Smooth muscle cell (in vitro differentiated cells): ENCODE measurements at regions not wholly inside any gene's neighbourhood (a gene's known extent, or its start where the extent isn't known, plus 50 kb on each side); places are given as distances from the start of the nearest gene placed in this dataset.

Source experiments
- DNase-seq: peaks from one replicate; lab custom pipeline; 2025; ENCODE audit not compliant: unreplicated experiment; lab: John Stamatoyannopoulos, UW
- H2AFZ ChIP-seq: fragments of 200-600 bp; sonication (generic); 2 replicates; pipeline ENCODE4 v1.6.0; 2016; ENCODE audit warnings: antibody characterized with exemption, low read depth, mild to moderate bottlenecking
- H3F3A ChIP-seq: fragments of 200-600 bp; sonication (generic); 2 replicates; pipeline ENCODE4 v1.6.0; 2017; ENCODE audit warnings: antibody characterized with exemption, low read depth
- H3K27ac ChIP-seq: fragments of 200-600 bp; sonication (generic); 2 replicates; pipeline ENCODE4 v1.5.1; 2016; ENCODE audit warnings: low read depth, mild to moderate bottlenecking
- H3K27me3 ChIP-seq: fragments of 200-600 bp; sonication (generic); 2 replicates; pipeline ENCODE4 v1.6.1; 2016; ENCODE audit warnings: low read depth, mild to moderate bottlenecking
- H3K36me3 ChIP-seq: fragments of 200-600 bp; sonication (generic); 2 replicates; pipeline ENCODE4 v1.5.1; 2016; ENCODE audit warnings: low read depth
- H3K4me1 ChIP-seq: fragments of 200-600 bp; sonication (generic); 2 replicates; pipeline ENCODE4 v1.5.1; 2016; ENCODE audit warnings: low read depth
- H3K4me2 ChIP-seq: fragments of 200-600 bp; sonication (generic); 2 replicates; pipeline ENCODE4 v1.6.0; 2016; ENCODE audit warnings: mild to moderate bottlenecking
- H3K4me3 ChIP-seq: fragments of 200-600 bp; sonication (generic); 2 replicates; pipeline ENCODE4 v1.5.1; 2016; ENCODE audit warnings: mild to moderate bottlenecking
- H3K79me2 ChIP-seq: fragments of 200-600 bp; sonication (generic); 2 replicates; pipeline ENCODE4 v1.6.0; 2016; ENCODE audit warnings: low read depth, mild to moderate bottlenecking
- H3K9ac ChIP-seq: fragments of 200-600 bp; sonication (generic); 2 replicates; pipeline ENCODE4 v1.6.0; 2016; ENCODE audit warnings: low read depth
- H3K9me3 ChIP-seq: fragments of 200-600 bp; sonication (generic); replicated peaks from 2 replicates; pipeline ENCODE4 v1.5.1; 2016; ENCODE audit warnings: low read depth
- H4K20me1 ChIP-seq: fragments of 200-600 bp; sonication (generic); 2 replicates; pipeline ENCODE4 v1.6.0; 2016; ENCODE audit warnings: low read depth
- WGBS: methylation state at CpG from one replicate; pipeline ENCODE4 v1.1.7; 2016; ENCODE audit warnings: low lambda C conversion rate; 5-methylcytosine and 5-hydroxymethylcytosine counted together
- TF ChIP-seq, protein P1 (sequence below): fragments of 200-600 bp; sonication (generic); IDR thresholded peaks from 2 replicates; pipeline ENCODE4 v1.5.1; 2017; ENCODE audit warnings: borderline replicate concordance, mild to moderate bottlenecking, antibody characterized with exemption; ENCODE audit not compliant: insufficient read depth, poor library complexity, severe bottlenecking

- DNase-seq, result no peak
- H4K20me1 ChIP-seq, result no peaks in the 10 kb centered on the region
- no peak overlapping the region for H3K9ac ChIP-seq
- H3K9me3 ChIP-seq, result peaks cover 5% of the 10 kb centered on the region
- no peaks in the 10 kb centered on the region for H3K27me3 ChIP-seq
- no peaks in the 10 kb centered on the region for H3K4me1 ChIP-seq
- H3F3A ChIP-seq, result no peaks in the 10 kb centered on the region
- no peaks in the 10 kb centered on the region for H3K36me3 ChIP-seq
- no peak overlapping the region for H3K27ac ChIP-seq
- H3K4me3 ChIP-seq, result no peak overlapping the region
- H3K79me2 ChIP-seq, result no peaks in the 10 kb centered on the region
- no peak overlapping the region for H2AFZ ChIP-seq
- no peak overlapping the region for H3K4me2 ChIP-seq
- TF ChIP-seq, protein P1, sequence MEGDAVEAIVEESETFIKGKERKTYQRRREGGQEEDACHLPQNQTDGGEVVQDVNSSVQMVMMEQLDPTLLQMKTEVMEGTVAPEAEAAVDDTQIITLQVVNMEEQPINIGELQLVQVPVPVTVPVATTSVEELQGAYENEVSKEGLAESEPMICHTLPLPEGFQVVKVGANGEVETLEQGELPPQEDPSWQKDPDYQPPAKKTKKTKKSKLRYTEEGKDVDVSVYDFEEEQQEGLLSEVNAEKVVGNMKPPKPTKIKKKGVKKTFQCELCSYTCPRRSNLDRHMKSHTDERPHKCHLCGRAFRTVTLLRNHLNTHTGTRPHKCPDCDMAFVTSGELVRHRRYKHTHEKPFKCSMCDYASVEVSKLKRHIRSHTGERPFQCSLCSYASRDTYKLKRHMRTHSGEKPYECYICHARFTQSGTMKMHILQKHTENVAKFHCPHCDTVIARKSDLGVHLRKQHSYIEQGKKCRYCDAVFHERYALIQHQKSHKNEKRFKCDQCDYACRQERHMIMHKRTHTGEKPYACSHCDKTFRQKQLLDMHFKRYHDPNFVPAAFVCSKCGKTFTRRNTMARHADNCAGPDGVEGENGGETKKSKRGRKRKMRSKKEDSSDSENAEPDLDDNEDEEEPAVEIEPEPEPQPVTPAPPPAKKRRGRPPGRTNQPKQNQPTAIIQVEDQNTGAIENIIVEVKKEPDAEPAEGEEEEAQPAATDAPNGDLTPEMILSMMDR, result no peak
Measured at GRCh38 chr3:27869152-27869551, 147.0 kb upstream of the EOMES start.

- Histone ChIP-seq H3F3A (no peaks in the 10 kb centered on the region), H3K4me3 (no peak overlapping the region), H2AFZ (no peak overlapping the region), H3K9ac (no peak overlapping the region), H3K36me3 (no peaks in the 10 kb centered on the region), H3K4me1 (no peaks in the 10 kb centered on the region), H3K4me2 (no peak overlapping the region), H3K79me2 (no peaks in the 10 kb centered on the region), H4K20me1 (no peaks in the 10 kb centered on the region), H3K27ac (no peak overlapping the region), H3K9me3 (no peaks in the 10 kb centered on the region), H3K27me3 (peaks cover 5% of the 10 kb centered on the region)
- TF ChIP-seq, protein P1, result no peak
- no peak for DNase-seq
- WGBS, result 88% methylated on average over 7 of the region's 7 CpGs
Measured at GRCh38 chr3:27877061-27878013, 155.2 kb upstream of the EOMES start.

DNA sequence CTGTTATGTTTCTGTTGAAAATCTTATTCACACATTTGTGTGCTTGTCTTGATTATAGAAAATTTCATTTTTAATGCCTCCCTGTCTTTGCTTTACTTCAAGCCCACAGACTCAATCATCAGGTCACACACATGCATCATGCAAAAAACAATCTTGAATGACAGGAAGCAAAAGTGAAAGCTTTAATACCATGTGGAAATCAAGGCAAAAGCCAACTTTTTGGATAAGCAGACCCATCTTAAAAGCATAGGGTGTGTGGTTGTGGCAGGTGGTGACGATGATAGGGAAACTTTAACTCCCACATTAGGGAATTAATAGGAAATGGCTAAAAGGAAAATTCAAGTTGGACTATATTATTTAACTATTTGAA is 155.9 kb upstream of the EOMES start:
- 87% methylated on average over 1 of the region's 1 CpG for WGBS
- no peak overlapping the region for H2AFZ ChIP-seq
- no peak for DNase-seq
- H3F3A ChIP-seq, result no peaks in the 10 kb centered on the region
- H3K4me2 ChIP-seq, result no peak overlapping the region
- no peaks in the 10 kb centered on the region for H3K79me2 ChIP-seq
- H3K9ac ChIP-seq, result no peak overlapping the region
- H3K27ac ChIP-seq, result no peak overlapping the region
- no peak overlapping the region for H3K4me3 ChIP-seq
- H3K36me3 ChIP-seq, result no peaks in the 10 kb centered on the region
- no peaks in the 10 kb centered on the region for H4K20me1 ChIP-seq
- H3K9me3 ChIP-seq, result no peaks in the 10 kb centered on the region
- TF ChIP-seq, protein P1, result no peak
- H3K27me3 ChIP-seq, result peaks cover 5% of the 10 kb centered on the region
- H3K4me1 ChIP-seq, result no peaks in the 10 kb centered on the region
